Neutrophil (primary cell): ENCODE measurements at regions not wholly inside any gene's neighbourhood (a gene's known extent, or its start where the extent isn't known, plus 50 kb on each side); places are given as distances from the start of the nearest gene placed in this dataset.

Source experiments
- H3K27ac ChIP-seq: fragments of 200-600 bp; sonication (generic); 2 replicates; pipeline ENCODE4 v1.5.1; 2016; ENCODE audit warnings: mild to moderate bottlenecking, moderate library complexity
- H3K27me3 ChIP-seq: fragments of 200-600 bp; sonication (generic); 2 replicates; pipeline ENCODE4 v1.6.0; 2016; ENCODE audit warnings: mild to moderate bottlenecking
- H3K36me3 ChIP-seq: fragments of 200-600 bp; sonication (generic); 2 replicates; pipeline ENCODE4 v1.5.1; 2017
- H3K4me1 ChIP-seq, 2 experiments: fragments of 200-600 bp in 1 of 2; sonication (generic) in 1 of 2; 1 replicate in 1 of 2; 2 replicates in 1 of 2; pipeline versions ENCODE4 v1.5.1 to v1.6.1; 2013 to 2016; ENCODE audit warnings: low read depth in 1 of 2, low read length in 1 of 2, mild to moderate bottlenecking in 1 of 2, moderate library complexity in 1 of 2; ENCODE audit not compliant: control insufficient read depth in 1 of 2, insufficient read depth in 1 of 2
- H3K4me3 ChIP-seq, 2 experiments: fragments of 200-600 bp in 1 of 2; sonication (generic) in 1 of 2; 1 replicate in 1 of 2; 2 replicates in 1 of 2; pipeline ENCODE4 v1.5.1; 2013 to 2016; ENCODE audit warnings: low read depth in 1 of 2, low read length in 1 of 2, mild to moderate bottlenecking in 1 of 2, moderate library complexity in 1 of 2
- H3K9me3 ChIP-seq: fragments of 200-600 bp; sonication (generic); 2 replicates; pipeline ENCODE4 v1.5.1; 2016
- TF ChIP-seq, protein P1 (sequence below): fragments of 200-600 bp; sonication (generic); IDR thresholded peaks from 2 replicates; pipeline ENCODE4 v1.5.1; 2016; ENCODE audit warnings: antibody characterized with exemption

GRCh38 chr12:124653169-124653931 lies 85.9 kb upstream of the NCOR2 start:
- no peak overlapping the region for H3K4me3 ChIP-seq
- TF ChIP-seq, protein P1, sequence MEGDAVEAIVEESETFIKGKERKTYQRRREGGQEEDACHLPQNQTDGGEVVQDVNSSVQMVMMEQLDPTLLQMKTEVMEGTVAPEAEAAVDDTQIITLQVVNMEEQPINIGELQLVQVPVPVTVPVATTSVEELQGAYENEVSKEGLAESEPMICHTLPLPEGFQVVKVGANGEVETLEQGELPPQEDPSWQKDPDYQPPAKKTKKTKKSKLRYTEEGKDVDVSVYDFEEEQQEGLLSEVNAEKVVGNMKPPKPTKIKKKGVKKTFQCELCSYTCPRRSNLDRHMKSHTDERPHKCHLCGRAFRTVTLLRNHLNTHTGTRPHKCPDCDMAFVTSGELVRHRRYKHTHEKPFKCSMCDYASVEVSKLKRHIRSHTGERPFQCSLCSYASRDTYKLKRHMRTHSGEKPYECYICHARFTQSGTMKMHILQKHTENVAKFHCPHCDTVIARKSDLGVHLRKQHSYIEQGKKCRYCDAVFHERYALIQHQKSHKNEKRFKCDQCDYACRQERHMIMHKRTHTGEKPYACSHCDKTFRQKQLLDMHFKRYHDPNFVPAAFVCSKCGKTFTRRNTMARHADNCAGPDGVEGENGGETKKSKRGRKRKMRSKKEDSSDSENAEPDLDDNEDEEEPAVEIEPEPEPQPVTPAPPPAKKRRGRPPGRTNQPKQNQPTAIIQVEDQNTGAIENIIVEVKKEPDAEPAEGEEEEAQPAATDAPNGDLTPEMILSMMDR = no peak
- H3K4me1 ChIP-seq = peaks cover 7 to 9% of the 10 kb centered on the region in 2 experiments
- no peak overlapping the region for H3K27ac ChIP-seq
- H3K36me3 ChIP-seq = no peaks in the 10 kb centered on the region
- no peaks in the 10 kb centered on the region for H3K9me3 ChIP-seq
- H3K27me3 ChIP-seq = peaks cover 32% of the 10 kb centered on the region

DNA sequence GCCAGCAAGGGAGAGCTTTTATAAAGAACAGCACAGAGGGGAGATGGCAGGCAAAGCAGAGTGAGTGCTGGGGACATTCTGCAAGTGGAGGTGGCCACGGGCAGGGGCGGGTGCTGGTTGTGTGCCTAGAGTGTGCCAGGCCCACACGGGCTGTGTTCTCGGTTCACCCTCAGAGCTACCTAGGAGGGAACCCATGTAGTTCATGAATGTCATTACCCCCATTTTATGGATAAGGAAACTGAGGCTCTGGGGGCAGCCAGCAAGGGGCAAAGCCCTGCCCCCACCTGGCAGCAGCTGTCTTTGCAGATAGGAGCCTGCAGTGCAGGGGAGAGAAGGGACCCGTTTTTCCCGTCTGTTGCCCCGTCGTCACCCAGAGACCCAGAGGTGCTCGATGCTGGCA lies 85.2 kb upstream of the NCOR2 start:
- TF ChIP-seq, protein P1 = no peak
- H3K36me3 ChIP-seq = no peaks in the 10 kb centered on the region
- no peak overlapping the region for H3K27ac ChIP-seq
- H3K27me3 ChIP-seq = peaks cover 32% of the 10 kb centered on the region
- H3K4me1 ChIP-seq = peaks cover 7 to 9% of the 10 kb centered on the region in 2 experiments
- H3K4me3 ChIP-seq = no peak overlapping the region
- no peaks in the 10 kb centered on the region for H3K9me3 ChIP-seq

DNA sequence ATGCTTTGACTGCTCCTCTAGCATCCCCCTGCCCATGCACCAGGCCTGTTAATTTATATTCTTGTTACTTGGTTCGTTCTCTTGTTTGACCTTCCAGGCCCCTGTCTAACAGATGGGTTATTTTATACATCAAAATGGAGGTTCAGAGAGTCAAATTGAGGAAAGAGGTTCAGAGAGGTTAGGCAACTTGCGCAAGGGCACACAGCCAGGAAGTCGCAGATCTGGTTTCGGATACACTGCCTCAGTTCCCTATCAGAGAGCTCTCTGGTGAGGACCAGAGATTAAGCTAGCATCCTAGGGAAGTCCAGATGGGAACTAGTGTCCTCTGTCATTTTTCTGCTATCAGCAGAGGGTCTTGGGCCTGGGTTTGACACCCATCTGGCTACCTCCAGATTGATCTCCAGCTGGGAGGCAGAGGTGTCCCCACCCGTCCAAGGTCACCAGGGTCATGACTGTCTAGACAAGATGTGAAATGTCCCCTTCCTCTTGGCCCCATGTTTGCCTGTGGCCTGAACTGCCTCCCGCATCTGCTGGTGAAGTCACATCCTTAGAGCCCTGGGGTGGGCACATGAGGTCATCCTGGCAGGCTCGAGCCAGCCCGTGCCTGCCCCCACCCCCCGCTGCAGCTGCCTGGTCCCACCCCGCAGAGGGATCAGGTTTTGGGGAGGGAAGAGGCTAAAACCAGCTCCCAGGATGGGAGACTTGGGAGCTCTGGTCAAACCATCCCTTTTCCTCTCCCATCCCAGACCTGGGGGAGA lies 84.3 kb upstream of the NCOR2 start:
- no peaks in the 10 kb centered on the region for H3K9me3 ChIP-seq
- H3K4me3 ChIP-seq = no peak overlapping the region
- H3K27me3 ChIP-seq = peaks cover 34% of the 10 kb centered on the region
- H3K4me1 ChIP-seq = peaks cover 7 to 9% of the 10 kb centered on the region in 2 experiments
- TF ChIP-seq, protein P1 = no peak
- no peak overlapping the region for H3K27ac ChIP-seq
- H3K36me3 ChIP-seq = no peaks in the 10 kb centered on the region

DNA sequence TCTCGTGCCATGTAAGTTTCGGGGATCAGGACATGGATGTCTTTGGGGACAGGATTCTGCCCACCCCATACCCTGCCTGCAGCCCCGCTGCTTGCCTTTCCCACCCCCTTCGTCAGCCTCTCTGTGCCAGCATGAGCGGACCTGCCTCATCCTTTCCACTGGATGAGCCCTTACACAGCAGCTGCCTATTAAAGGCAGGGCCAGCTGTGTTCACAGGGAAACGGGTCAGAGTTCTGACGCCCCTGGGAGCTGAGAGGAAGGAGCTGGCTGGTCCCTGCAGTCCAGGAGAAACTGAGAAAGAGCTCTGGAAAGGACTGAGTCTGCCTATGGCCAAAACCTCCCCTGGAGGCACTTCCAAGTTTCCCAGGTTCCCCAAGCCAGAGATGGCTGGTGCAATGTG lies 83.5 kb upstream of the NCOR2 start:
- Histone ChIP-seq H3K27me3 (peaks cover 41% of the 10 kb centered on the region), H3K4me3 (no peak overlapping the region), H3K4me1 (peaks cover 12 to 15% of the 10 kb centered on the region in 2 experiments), H3K9me3 (no peaks in the 10 kb centered on the region), H3K36me3 (no peaks in the 10 kb centered on the region), H3K27ac (no peak overlapping the region)
- TF ChIP-seq, protein P1 = no peak

DNA sequence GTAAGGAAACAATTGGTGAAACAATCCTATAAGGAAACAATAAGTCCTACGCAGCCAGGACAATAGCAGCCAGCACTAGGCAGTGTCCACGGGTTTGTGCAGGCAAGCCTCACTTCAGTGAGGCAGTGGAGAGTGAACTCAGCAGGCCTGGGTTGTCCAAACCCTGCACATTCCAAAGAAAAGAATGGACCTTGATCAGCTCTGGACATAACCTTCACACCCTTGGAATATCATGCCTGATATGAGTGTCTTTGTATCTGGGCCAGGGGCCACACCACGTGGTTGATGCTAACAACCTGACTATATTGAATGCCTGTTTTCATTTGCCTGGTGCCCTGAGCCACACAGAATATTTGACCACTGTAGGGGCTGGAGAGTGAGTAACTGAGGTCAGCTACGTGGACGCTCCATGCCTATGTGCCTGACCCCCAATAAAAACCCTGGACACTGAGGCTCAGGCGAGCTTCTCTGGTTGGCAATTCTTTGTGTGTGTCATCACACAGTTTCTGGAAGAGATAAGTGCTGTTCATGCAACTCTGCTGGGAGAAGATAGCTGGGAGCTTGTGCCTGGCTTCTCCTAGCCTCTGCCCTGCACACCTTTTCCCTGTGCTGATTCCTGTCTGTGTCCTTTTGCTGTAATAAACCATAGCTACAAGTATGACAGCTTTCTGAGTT lies 81.4 kb upstream of the NCOR2 start:
- TF ChIP-seq, protein P1 = no peak
- no peaks in the 10 kb centered on the region for H3K9me3 ChIP-seq

More for the DNA sequence above, 81.4 kb upstream of the NCOR2 start:
- Histone ChIP-seq H3K27ac (no peak overlapping the region), H3K4me1 (peaks cover 12 to 15% of the 10 kb centered on the region in 2 experiments), H3K36me3 (no peaks in the 10 kb centered on the region), H3K27me3 (peaks cover 25% of the 10 kb centered on the region), H3K4me3 (no peak overlapping the region)
